HEK293 (cell line): ENCODE measurements at regions not wholly inside any gene's neighbourhood (a gene's known extent, or its start where the extent isn't known, plus 50 kb on each side); places are given as distances from the start of the nearest gene placed in this dataset.
"Not testable (repeated sequence)": the region's sequence is repeated elsewhere in the genome, so short reads cannot be mapped to it uniquely, and the experiment has no call there.

Source experiments
- CTCF ChIA-PET: fragments of 350-600 bp; formaldehyde crosslinking; extraction: SDS; loops from one replicate; lab custom pipeline; 2021; ENCODE audit warnings: antibody characterized with exemption; lab: Yijun Ruan, JAX
- POLR2A ChIA-PET: fragments of 300-600 bp; formaldehyde crosslinking; extraction: SDS; loops from one replicate; lab custom pipeline; 2020; ENCODE audit warnings: antibody characterized with exemption, inconsistent platforms; lab: Yijun Ruan, JAX
- H3K27ac ChIP-seq: fragments of 200-500 bp; sonication (Bioruptor generic); 2 replicates; pipeline ENCODE4 v1.5.1; 2014; ENCODE audit warnings: low read depth, low read length, control low read depth, inconsistent platforms; ENCODE audit errors: extremely low read depth
- H3K36me3 ChIP-seq, 2 experiments: fragments of 200-500 bp in 1 of 2; sonication (Bioruptor generic) in 1 of 2; 1 replicate in 1 of 2; 2 replicates in 1 of 2; pipeline ENCODE4 v1.5.1; 2014 to 2017; ENCODE audit warnings: inconsistent platforms in 2 of 2, low read length in 2 of 2; ENCODE audit not compliant: control insufficient read depth in 2 of 2, insufficient read depth in 1 of 2
- H3K4me1 ChIP-seq: fragments of 200-500 bp; sonication (Bioruptor generic); 2 replicates; pipeline ENCODE4 v1.5.1; 2014; ENCODE audit warnings: mild to moderate bottlenecking, low read length, inconsistent platforms; ENCODE audit not compliant: control insufficient read depth, insufficient read depth
- H3K4me3 ChIP-seq: 2 replicates; pipeline ENCODE4 v1.5.1; 2011; ENCODE audit warnings: low read depth, mild to moderate bottlenecking, control low read depth, low read length, moderate library complexity
- H3K9me3 ChIP-seq: fragments of 200-500 bp; sonication (Bioruptor generic); 2 replicates; pipeline ENCODE4 v1.5.1; 2014; ENCODE audit warnings: low read depth, low read length, inconsistent platforms; ENCODE audit not compliant: control insufficient read depth, insufficient read depth
- KLF16 ChIP-seq: fragments of 450-650 bp; formaldehyde crosslinking; IDR thresholded peaks from 2 replicates; pipeline ENCODE4 v1.5.1; 2017; ENCODE audit warnings: missing biosample characterization, missing genetic modification characterization
- ZNF366 ChIP-seq: fragments of 450-650 bp; formaldehyde crosslinking; conservative IDR thresholded peaks from 2 replicates; pipeline ENCODE4 v1.5.1; 2016; ENCODE audit warnings: missing biosample characterization, missing genetic modification characterization
- ZNF518A ChIP-seq: fragments of 450-650 bp; formaldehyde crosslinking; conservative IDR thresholded peaks from 2 replicates; pipeline ENCODE4 v1.5.1; 2016; ENCODE audit warnings: low read depth, missing biosample characterization, missing genetic modification characterization
- ZNF664 ChIP-seq: fragments of 450-650 bp; formaldehyde crosslinking; IDR thresholded peaks from 2 replicates; pipeline ENCODE4 v1.5.1; 2016; ENCODE audit warnings: missing biosample characterization, missing genetic modification characterization
- ZNF785 ChIP-seq: fragments of 450-650 bp; formaldehyde crosslinking; IDR thresholded peaks from 2 replicates; pipeline ENCODE4 v1.5.1; 2016; ENCODE audit warnings: missing biosample characterization, missing genetic modification characterization
- TF ChIP-seq, protein P1 (sequence below): fragments of 450-650 bp; formaldehyde crosslinking; IDR thresholded peaks from 2 replicates; pipeline ENCODE4 v1.5.1; 2016; ENCODE audit warnings: missing biosample characterization, missing genetic modification characterization
- TF ChIP-seq, protein P2 (sequence below): fragments of 450-650 bp; formaldehyde crosslinking; IDR thresholded peaks from 2 replicates; pipeline ENCODE4 v1.5.1; 2016; ENCODE audit warnings: missing biosample characterization, missing genetic modification characterization, low read depth
- TF ChIP-seq, protein P3 (sequence below): fragments of 450-650 bp; IDR thresholded peaks from 2 replicates; pipeline ENCODE4 v1.5.1; 2018; ENCODE audit warnings: missing biosample characterization, missing genetic modification characterization

DNA sequence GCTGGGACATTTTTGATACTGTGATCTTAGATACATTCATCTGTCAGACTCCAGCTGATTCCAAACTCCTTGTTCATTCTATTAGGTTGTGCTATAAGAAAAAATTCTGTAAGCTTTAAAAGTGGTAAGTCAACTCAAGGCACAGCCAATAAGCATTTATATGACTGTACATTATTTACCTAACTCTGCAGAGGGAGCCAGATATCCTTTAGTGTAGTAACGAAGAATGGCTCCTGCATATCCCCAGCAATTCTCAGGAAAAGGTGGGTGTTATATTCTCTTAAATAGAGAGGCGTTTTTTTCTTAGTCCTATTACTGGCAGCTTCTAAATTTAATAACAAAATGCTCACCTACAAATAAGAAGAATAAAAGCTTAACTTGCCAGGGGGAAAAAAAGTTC lies 374.3 kb upstream of the GOT2 start (continued):
- no peak for TF ChIP-seq ZNF785

DNA sequence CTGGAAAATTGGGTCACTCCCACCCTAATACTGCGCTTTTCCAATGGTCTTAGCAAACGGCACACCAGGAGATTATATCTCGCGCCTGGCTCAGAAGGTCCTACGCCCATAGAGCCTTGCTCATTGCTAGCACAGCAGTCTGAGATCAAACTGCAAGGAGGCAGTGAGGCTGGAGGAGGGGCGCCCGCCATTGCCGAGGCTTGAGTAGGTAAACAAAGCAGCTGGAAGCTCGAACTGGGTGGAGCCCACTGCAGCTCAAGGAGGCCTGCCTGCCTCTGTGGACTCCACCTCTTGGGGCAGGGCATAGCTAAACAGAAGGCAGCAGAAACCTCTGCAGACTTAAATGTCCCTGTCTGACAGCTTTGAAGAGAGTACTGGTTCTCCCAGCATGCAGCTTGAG lies 362.6 kb upstream of the GOT2 start:
- CTCF ChIA-PET, H3K27ac ChIP-seq, POLR2A ChIA-PET, H3K36me3 ChIP-seq, H3K4me1 ChIP-seq, H3K4me3 ChIP-seq, H3K9me3 ChIP-seq: not testable (repeated sequence)

DNA sequence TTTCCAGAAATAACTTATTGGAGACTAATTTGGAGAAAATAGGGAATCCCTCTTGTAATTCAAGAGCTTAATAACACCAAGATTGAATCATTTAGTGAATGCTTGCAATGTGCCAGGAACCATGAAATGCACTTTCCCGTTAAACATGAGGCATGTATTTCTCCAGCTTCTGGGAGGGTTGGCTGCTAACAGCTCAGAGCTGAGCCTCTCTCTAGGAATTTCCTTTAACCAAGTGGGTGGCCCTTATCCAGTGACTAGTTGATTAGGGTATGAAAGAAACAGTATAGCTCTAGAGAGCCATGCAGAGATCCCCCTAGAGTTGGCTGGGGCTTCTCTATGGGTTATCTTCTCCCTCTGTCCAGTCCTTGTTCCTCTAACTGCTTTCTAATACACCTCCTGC lies 356.4 kb upstream of the GOT2 start:
- no peaks in the 10 kb centered on the region for H3K4me1 ChIP-seq
- ChIA-PET CTCF (no interaction called here), POLR2A (no interaction called here)
- H3K4me3 ChIP-seq = no peak overlapping the region
- TF ChIP-seq ZNF664 (tag by site-specific recombination) = no peak
- TF ChIP-seq, protein P1, sequence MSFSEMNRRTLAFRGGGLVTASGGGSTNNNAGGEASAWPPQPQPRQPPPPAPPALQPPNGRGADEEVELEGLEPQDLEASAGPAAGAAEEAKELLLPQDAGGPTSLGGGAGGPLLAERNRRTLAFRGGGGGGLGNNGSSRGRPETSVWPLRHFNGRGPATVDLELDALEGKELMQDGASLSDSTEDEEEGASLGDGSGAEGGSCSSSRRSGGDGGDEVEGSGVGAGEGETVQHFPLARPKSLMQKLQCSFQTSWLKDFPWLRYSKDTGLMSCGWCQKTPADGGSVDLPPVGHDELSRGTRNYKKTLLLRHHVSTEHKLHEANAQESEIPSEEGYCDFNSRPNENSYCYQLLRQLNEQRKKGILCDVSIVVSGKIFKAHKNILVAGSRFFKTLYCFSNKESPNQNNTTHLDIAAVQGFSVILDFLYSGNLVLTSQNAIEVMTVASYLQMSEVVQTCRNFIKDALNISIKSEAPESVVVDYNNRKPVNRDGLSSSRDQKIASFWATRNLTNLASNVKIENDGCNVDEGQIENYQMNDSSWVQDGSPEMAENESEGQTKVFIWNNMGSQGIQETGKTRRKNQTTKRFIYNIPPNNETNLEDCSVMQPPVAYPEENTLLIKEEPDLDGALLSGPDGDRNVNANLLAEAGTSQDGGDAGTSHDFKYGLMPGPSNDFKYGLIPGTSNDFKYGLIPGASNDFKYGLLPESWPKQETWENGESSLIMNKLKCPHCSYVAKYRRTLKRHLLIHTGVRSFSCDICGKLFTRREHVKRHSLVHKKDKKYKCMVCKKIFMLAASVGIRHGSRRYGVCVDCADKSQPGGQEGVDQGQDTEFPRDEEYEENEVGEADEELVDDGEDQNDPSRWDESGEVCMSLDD = no peak
- H3K27ac ChIP-seq = no peak overlapping the region
- no peaks in the 10 kb centered on the region for H3K36me3 ChIP-seq
- H3K9me3 ChIP-seq = no peaks in the 10 kb centered on the region

DNA sequence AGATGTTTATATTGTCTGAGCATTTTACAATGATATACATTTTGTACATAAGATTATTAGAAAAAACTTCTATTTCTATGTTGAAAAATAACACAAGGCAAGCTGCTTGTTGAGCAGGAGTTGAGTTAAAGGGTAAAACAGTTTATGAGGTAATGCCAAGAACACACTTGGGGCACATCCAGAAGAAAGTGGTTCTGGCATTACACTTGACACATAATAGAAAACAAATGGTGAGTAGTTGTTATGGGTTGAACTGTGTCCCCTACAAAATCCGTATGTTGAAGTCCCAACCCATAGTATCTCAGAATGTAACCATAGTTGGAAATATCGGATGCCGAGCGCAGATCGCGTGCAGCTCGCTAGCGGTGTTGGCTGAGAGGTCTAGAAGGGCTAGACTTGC lies 354.3 kb upstream of the GOT2 start:
- Histone ChIP-seq H3K9me3 (no peaks in the 10 kb centered on the region), H3K36me3 (no peaks in the 10 kb centered on the region), H3K4me1 (no peaks in the 10 kb centered on the region), H3K27ac (no peak overlapping the region), H3K4me3 (no peak overlapping the region)
- ChIA-PET POLR2A (no interaction called here), CTCF (no interaction called here)
- TF ChIP-seq, protein P2, sequence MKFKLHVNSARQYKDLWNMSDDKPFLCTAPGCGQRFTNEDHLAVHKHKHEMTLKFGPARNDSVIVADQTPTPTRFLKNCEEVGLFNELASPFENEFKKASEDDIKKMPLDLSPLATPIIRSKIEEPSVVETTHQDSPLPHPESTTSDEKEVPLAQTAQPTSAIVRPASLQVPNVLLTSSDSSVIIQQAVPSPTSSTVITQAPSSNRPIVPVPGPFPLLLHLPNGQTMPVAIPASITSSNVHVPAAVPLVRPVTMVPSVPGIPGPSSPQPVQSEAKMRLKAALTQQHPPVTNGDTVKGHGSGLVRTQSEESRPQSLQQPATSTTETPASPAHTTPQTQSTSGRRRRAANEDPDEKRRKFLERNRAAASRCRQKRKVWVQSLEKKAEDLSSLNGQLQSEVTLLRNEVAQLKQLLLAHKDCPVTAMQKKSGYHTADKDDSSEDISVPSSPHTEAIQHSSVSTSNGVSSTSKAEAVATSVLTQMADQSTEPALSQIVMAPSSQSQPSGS (tag by site-specific recombination) = no peak
- TF ChIP-seq KLF16 (tag by site-specific recombination) (no peak), ZNF518A (tag by site-specific recombination) (no peak), ZNF366 (tag by site-specific recombination) (no peak)
- TF ChIP-seq, protein P3, sequence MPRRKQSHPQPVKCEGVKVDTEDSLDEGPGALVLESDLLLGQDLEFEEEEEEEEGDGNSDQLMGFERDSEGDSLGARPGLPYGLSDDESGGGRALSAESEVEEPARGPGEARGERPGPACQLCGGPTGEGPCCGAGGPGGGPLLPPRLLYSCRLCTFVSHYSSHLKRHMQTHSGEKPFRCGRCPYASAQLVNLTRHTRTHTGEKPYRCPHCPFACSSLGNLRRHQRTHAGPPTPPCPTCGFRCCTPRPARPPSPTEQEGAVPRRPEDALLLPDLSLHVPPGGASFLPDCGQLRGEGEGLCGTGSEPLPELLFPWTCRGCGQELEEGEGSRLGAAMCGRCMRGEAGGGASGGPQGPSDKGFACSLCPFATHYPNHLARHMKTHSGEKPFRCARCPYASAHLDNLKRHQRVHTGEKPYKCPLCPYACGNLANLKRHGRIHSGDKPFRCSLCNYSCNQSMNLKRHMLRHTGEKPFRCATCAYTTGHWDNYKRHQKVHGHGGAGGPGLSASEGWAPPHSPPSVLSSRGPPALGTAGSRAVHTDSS (tag by site-specific recombination) = no peak
